Panc1 (cell line): ENCODE measurements at regions not wholly inside any gene's neighbourhood (a gene's known extent, or its start where the extent isn't known, plus 50 kb on each side); places are given as distances from the start of the nearest gene placed in this dataset.

Source experiments
- ATAC-seq: fragments of 200-7000 bp; cut with Tn5 transposase; 2 replicates; pipeline ENCODE4 v1.9.1; 2020; ENCODE audit warnings: mild to moderate bottlenecking, moderate library complexity
- BruUV-seq: library from RNA; stranded (reverse); fragments of 400-500 nt; replicated peaks from 2 replicates; lab custom pipeline; 2021; lab: Mats Ljungman, UMichigan
- CTCF ChIA-PET: fragments of 300-600 bp; sonication (Branson Sonifier 250); formaldehyde crosslinking; loops from one replicate; lab custom pipeline; 2022; ENCODE audit warnings: antibody characterized with exemption; lab: Charles Lee
- POLR2A ChIA-PET: fragments of 300-600 bp; sonication (Branson Sonifier 250); formaldehyde crosslinking; loops from one replicate; lab custom pipeline; 2022; ENCODE audit warnings: antibody characterized with exemption; lab: Charles Lee
- DNase-seq: peaks from one replicate; pipeline ENCODE4 v3.0.0-alpha.2; 2010; ENCODE audit warnings: low read depth, low spot score
- H3K27ac ChIP-seq: 2 replicates; pipeline ENCODE4 v1.5.1; 2011; ENCODE audit warnings: mild to moderate bottlenecking, low read length, inconsistent platforms
- H3K27me3 ChIP-seq: fragments of 200-500 bp; sonication (Bioruptor generic); 2 replicates; pipeline ENCODE4 v1.6.0; 2014; ENCODE audit warnings: low read length, inconsistent platforms; ENCODE audit not compliant: control insufficient read depth, insufficient read depth
- H3K36me3 ChIP-seq: fragments of 200-500 bp; sonication (Bioruptor generic); 2 replicates; pipeline ENCODE4 v1.5.1; 2014; ENCODE audit warnings: inconsistent platforms, mild to moderate bottlenecking, low read length, moderate library complexity; ENCODE audit not compliant: control insufficient read depth, insufficient read depth
- H3K4me1 ChIP-seq: 2 replicates; pipeline ENCODE4 v1.5.1; 2011; ENCODE audit warnings: inconsistent platforms, mild to moderate bottlenecking, low read length, moderate library complexity; ENCODE audit not compliant: control insufficient read depth, insufficient read depth
- H3K4me3 ChIP-seq, 2 experiments: 2 replicates each; pipeline ENCODE4 v1.5.1; 2011 to 2012; ENCODE audit warnings: low read depth in 2 of 2, low read length in 2 of 2, mild to moderate bottlenecking in 2 of 2, inconsistent platforms in 1 of 2, moderate library complexity in 1 of 2
- H3K9me3 ChIP-seq: fragments of 200-500 bp; sonication (Bioruptor generic); 2 replicates; pipeline ENCODE4 v1.5.1; 2014; ENCODE audit warnings: low read depth, mild to moderate bottlenecking, inconsistent platforms, low read length, moderate library complexity; ENCODE audit not compliant: control insufficient read depth, insufficient read depth
- CTCF ChIP-seq: fragments of 450-650 bp; IDR thresholded peaks from 2 replicates; pipeline ENCODE4 v1.5.1; 2017; ENCODE audit warnings: mild to moderate bottlenecking
- POLR2AphosphoS5 ChIP-seq: IDR thresholded peaks from 2 replicates; pipeline ENCODE4 v1.6.1; 2012; ENCODE audit warnings: mild to moderate bottlenecking, low read depth, low read length, moderate library complexity
- SIN3A ChIP-seq: IDR thresholded peaks from 2 replicates; pipeline ENCODE4 v1.6.1; 2012; ENCODE audit warnings: low read depth, mild to moderate bottlenecking, low read length, moderate library complexity, borderline replicate concordance; ENCODE audit not compliant: insufficient read depth
- TCF7L2 ChIP-seq: IDR thresholded peaks from 2 replicates; pipeline ENCODE4 v1.6.1; 2011; ENCODE audit warnings: mild to moderate bottlenecking, low read depth, low read length, inconsistent platforms
- in situ Hi-C: cut with HindIII; loops from 2 replicates; pipeline ENCODE4 v1.10.0; 2016; ENCODE audit warnings: low sequenced_read_pairs, low pct_unique_long_range_greater_than_20kb
- intact Hi-C: fragments of 100-400 bp; cut with micrococcal nuclease; formaldehyde crosslinking; loops from one replicate; pipeline ENCODE4 v1.10.0; 2022; ENCODE audit not compliant: unreplicated experiment
- TF ChIP-seq, protein P1 (sequence below), 2 experiments: IDR thresholded peaks; 2 replicates each; pipeline ENCODE4 v1.6.1; 2011 to 2012; ENCODE audit warnings: low read depth in 2 of 2, control low read depth in 1 of 2, low read length in 1 of 2, mild to moderate bottlenecking in 1 of 2, moderate library complexity in 1 of 2; ENCODE audit not compliant: insufficient read depth in 1 of 2

GRCh38 chrX:26562156-26562555 lies 346.2 kb downstream of the MAGEB5 start:
- no peak overlapping the region for H3K4me3 ChIP-seq
- ChIA-PET POLR2A (no interaction called here), CTCF (no interaction called here)
- no TSS peak for BruUV-seq
- intact Hi-C loops (no loop called here), in situ Hi-C loops (no loop called here)
- H3K4me1 ChIP-seq, result no peaks in the 10 kb centered on the region
- H3K27ac ChIP-seq, result no peak overlapping the region
- TF ChIP-seq SIN3A, result no peak
- no peaks in the 10 kb centered on the region for H3K36me3 ChIP-seq
- no peak for ATAC-seq
- DNase-seq, result no peak
- H3K27me3 ChIP-seq, result no peaks in the 10 kb centered on the region
- H3K9me3 ChIP-seq, result no peaks in the 10 kb centered on the region

DNA sequence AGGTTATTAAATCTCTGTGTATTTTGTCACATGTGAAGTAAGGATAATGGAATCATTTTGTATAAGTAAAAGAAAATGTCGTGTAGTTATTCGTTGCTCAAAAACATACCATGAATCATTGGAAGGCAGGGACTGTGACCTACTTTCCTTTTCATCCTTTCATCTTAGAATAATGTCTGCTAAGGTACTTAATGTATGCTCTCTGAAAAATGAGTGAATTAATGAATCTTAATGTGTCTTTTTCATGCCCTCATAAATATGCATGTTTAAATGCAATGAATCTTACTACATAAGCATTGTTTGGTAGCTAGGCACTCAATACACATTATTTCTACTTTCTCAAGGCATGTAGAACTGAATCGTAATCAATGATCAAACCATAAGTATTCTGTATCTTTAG lies 343.9 kb downstream of the MAGEB5 start:
- ATAC-seq, result no peak
- in situ Hi-C loops (no loop called here), intact Hi-C loops (no loop called here)
- H3K36me3 ChIP-seq, result no peaks in the 10 kb centered on the region
- POLR2A ChIA-PET, result no interaction called here
- BruUV-seq, result no TSS peak
- DNase-seq, result no peak
- CTCF ChIA-PET, result no interaction called here
- H3K4me3 ChIP-seq, result no peak overlapping the region
- H3K27ac ChIP-seq, result no peak overlapping the region
- no peaks in the 10 kb centered on the region for H3K9me3 ChIP-seq
- no peaks in the 10 kb centered on the region for H3K4me1 ChIP-seq
- TF ChIP-seq SIN3A, result no peak
- TF ChIP-seq POLR2AphosphoS5, result no peak
- no peak for TF ChIP-seq CTCF
- TF ChIP-seq, protein P1, sequence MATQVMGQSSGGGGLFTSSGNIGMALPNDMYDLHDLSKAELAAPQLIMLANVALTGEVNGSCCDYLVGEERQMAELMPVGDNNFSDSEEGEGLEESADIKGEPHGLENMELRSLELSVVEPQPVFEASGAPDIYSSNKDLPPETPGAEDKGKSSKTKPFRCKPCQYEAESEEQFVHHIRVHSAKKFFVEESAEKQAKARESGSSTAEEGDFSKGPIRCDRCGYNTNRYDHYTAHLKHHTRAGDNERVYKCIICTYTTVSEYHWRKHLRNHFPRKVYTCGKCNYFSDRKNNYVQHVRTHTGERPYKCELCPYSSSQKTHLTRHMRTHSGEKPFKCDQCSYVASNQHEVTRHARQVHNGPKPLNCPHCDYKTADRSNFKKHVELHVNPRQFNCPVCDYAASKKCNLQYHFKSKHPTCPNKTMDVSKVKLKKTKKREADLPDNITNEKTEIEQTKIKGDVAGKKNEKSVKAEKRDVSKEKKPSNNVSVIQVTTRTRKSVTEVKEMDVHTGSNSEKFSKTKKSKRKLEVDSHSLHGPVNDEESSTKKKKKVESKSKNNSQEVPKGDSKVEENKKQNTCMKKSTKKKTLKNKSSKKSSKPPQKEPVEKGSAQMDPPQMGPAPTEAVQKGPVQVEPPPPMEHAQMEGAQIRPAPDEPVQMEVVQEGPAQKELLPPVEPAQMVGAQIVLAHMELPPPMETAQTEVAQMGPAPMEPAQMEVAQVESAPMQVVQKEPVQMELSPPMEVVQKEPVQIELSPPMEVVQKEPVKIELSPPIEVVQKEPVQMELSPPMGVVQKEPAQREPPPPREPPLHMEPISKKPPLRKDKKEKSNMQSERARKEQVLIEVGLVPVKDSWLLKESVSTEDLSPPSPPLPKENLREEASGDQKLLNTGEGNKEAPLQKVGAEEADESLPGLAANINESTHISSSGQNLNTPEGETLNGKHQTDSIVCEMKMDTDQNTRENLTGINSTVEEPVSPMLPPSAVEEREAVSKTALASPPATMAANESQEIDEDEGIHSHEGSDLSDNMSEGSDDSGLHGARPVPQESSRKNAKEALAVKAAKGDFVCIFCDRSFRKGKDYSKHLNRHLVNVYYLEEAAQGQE (IDR thresholded peaks at IDR 0.05; ENCODE audit: insufficient read depth in 1 of 2, low read depth in 2 of 2, low read length in 1 of 2), result no peak
- no peak for TF ChIP-seq TCF7L2
- no peaks in the 10 kb centered on the region for H3K27me3 ChIP-seq

DNA sequence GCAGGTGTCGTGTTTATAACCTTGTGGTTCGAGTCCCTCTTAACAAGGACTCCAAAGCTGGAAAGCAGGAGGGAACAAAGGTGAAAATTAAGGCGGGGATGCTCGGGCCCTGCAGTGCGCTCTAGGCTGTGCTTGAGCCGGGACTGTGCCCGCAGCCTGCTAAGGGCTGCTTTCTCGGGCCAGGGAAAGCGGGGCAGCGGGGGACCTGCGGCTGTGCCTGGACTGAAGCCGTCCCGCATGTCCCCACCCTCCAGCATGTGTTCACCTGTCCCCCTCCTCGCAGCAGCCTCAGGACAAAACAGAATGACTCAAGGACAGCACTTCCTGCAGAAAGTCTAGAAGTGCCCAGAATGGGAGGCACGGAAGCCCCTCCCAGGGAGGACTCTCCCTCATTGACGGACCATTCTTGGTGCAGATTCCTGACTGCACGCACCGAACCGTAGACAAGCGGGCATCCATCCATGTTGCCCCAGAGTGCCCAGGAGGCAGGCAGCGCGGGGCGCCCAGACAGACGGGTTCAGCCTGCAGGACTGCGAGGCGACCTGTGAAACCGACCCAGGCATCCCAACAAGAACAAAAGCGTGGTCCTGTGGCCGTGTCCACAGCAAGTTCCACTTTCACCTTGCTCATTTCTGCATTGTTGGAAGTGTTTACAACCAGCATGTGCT lies 342.9 kb downstream of the MAGEB5 start:
- no peak for TF ChIP-seq TCF7L2
- TF ChIP-seq POLR2AphosphoS5, result no peak
- intact Hi-C loops, result no loop called here
- no peaks in the 10 kb centered on the region for H3K9me3 ChIP-seq
- DNase-seq (no peak), ATAC-seq (no peak)
- CTCF ChIA-PET, result no interaction called here
- in situ Hi-C loops, result no loop called here
- POLR2A ChIA-PET, result no interaction called here
- H3K27me3 ChIP-seq, result no peaks in the 10 kb centered on the region
- H3K36me3 ChIP-seq, result no peaks in the 10 kb centered on the region
- no peak overlapping the region for H3K4me3 ChIP-seq
- BruUV-seq, result no TSS peak
- H3K4me1 ChIP-seq, result no peaks in the 10 kb centered on the region
- H3K27ac ChIP-seq, result no peak overlapping the region
